K562 (cell line): ENCODE measurements at regions not wholly inside any gene's neighbourhood (a gene's known extent, or its start where the extent isn't known, plus 50 kb on each side); places are given as distances from the start of the nearest gene placed in this dataset.

Experiments
- ARID1B ChIP-seq: fragments of 450-650 bp; IDR thresholded peaks from 2 replicates; pipeline ENCODE4 v1.6.1; 2016; ENCODE audit warnings: antibody characterized with exemption, mild to moderate bottlenecking, inconsistent platforms
- ARNT ChIP-seq, 2 experiments: fragments of 450-650 bp; IDR thresholded peaks; 2 replicates each; pipeline ENCODE4 v1.6.1; 2016; ENCODE audit warnings: mild to moderate bottlenecking in 1 of 2
- CBFA2T2 ChIP-seq: fragments of 450-650 bp; conservative IDR thresholded peaks from 2 replicates; pipeline ENCODE4 v1.6.1; 2017; ENCODE audit warnings: mild to moderate bottlenecking
- MTA2 ChIP-seq: fragments of 450-650 bp; IDR thresholded peaks from 2 replicates; pipeline ENCODE4 v1.6.1; 2016; ENCODE audit warnings: low read depth
- MTA3 ChIP-seq: fragments of 450-650 bp; formaldehyde crosslinking; IDR thresholded peaks from 2 replicates; pipeline ENCODE4 v1.6.1; 2017; ENCODE audit warnings: mild to moderate bottlenecking, borderline replicate concordance
- SMAD4 ChIP-seq: fragments of 250-450 bp; sonication (Bioruptor Pico); conservative IDR thresholded peaks from 2 replicates; pipeline ENCODE4 v1.8.0; 2021; ENCODE audit warnings: inconsistent platforms, mild to moderate bottlenecking, moderate library complexity
- TAL1 ChIP-seq: fragments of 450-650 bp; IDR thresholded peaks from 2 replicates; pipeline ENCODE4 v1.6.1; 2016; ENCODE audit warnings: mild to moderate bottlenecking
- TF ChIP-seq, protein P1 (sequence below), 2 experiments: fragments of 450-650 bp; formaldehyde crosslinking in 1 of 2; IDR thresholded peaks; 2 replicates each; pipeline versions ENCODE4 v1.4.0 to v1.6.1; 2014 to 2020; ENCODE audit warnings: mild to moderate bottlenecking in 2 of 2, borderline replicate concordance in 1 of 2, low read depth in 1 of 2
- TF ChIP-seq, protein P2 (sequence below), 2 experiments: IDR thresholded peaks in 1 of 2; conservative IDR thresholded peaks in 1 of 2; 2 replicates each; pipeline ENCODE4 v1.6.1; 2016; ENCODE audit warnings: low read depth in 2 of 2, mild to moderate bottlenecking in 1 of 2, missing compliant biosample characterization in 1 of 2, missing genetic modification characterization in 1 of 2, moderate library complexity in 1 of 2

DNA sequence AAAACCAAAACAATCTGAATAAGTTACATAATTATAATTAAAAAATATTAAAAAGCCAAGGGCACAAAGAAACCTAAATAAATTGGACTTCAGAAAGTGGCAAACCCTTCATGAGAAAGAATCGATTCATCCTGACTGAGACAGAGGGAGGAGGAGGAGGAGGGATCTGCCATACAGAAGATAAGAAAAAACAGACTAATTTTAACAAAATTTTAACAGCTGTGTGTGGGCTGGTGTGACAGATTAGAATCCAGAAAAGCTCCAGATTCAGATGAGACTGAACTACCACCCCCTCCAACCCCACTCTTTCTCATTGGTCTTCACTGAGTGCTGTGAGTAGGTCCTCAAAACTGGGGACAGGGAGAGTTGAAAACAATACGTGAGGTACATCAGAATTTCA is 111.5 kb upstream of the HTR2A start (continued):
- TF ChIP-seq, protein P1, sequence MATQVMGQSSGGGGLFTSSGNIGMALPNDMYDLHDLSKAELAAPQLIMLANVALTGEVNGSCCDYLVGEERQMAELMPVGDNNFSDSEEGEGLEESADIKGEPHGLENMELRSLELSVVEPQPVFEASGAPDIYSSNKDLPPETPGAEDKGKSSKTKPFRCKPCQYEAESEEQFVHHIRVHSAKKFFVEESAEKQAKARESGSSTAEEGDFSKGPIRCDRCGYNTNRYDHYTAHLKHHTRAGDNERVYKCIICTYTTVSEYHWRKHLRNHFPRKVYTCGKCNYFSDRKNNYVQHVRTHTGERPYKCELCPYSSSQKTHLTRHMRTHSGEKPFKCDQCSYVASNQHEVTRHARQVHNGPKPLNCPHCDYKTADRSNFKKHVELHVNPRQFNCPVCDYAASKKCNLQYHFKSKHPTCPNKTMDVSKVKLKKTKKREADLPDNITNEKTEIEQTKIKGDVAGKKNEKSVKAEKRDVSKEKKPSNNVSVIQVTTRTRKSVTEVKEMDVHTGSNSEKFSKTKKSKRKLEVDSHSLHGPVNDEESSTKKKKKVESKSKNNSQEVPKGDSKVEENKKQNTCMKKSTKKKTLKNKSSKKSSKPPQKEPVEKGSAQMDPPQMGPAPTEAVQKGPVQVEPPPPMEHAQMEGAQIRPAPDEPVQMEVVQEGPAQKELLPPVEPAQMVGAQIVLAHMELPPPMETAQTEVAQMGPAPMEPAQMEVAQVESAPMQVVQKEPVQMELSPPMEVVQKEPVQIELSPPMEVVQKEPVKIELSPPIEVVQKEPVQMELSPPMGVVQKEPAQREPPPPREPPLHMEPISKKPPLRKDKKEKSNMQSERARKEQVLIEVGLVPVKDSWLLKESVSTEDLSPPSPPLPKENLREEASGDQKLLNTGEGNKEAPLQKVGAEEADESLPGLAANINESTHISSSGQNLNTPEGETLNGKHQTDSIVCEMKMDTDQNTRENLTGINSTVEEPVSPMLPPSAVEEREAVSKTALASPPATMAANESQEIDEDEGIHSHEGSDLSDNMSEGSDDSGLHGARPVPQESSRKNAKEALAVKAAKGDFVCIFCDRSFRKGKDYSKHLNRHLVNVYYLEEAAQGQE (IDR thresholded peaks at IDR 0.05; ENCODE audit: borderline replicate concordance), result no peak
- TF ChIP-seq, protein P1 (CRISPR knock-in tag; IDR thresholded peaks at IDR 0.05; ENCODE audit: low read depth), result no peak
- TF ChIP-seq SMAD4, result 0 out of 2 replicates have a peak, but pooled peaks have one; percentile 25
- TF ChIP-seq, protein P2, sequence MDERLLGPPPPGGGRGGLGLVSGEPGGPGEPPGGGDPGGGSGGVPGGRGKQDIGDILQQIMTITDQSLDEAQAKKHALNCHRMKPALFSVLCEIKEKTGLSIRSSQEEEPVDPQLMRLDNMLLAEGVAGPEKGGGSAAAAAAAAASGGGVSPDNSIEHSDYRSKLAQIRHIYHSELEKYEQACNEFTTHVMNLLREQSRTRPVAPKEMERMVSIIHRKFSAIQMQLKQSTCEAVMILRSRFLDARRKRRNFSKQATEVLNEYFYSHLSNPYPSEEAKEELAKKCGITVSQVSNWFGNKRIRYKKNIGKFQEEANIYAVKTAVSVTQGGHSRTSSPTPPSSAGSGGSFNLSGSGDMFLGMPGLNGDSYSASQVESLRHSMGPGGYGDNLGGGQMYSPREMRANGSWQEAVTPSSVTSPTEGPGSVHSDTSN (CRISPR knock-in tag; IDR thresholded peaks at IDR 0.05; ENCODE audit: low read depth), result no peak
- TF ChIP-seq, protein P2 (tag; conservative IDR thresholded peaks at IDR 0.05; ENCODE audit: low read depth), result no peak
- peak; percentile 65 for TF ChIP-seq ARID1B
- no peak for TF ChIP-seq MTA3
- TF ChIP-seq TAL1, result peak; percentile 67
- 0 out of 2 replicates have a peak, but pooled peaks have one; percentile 10 for TF ChIP-seq MTA2
- 0 out of 4 replicates have a peak, but pooled peaks of 1 of the 2 experiments have one; percentile 37 for TF ChIP-seq ARNT (IDR thresholded peaks at IDR 0.05)
- peak; percentile 73 for TF ChIP-seq CBFA2T2
